ENCODE measurements at regions not wholly inside any gene's neighbourhood (a gene's known extent, or its start where the extent isn't known, plus 50 kb on each side); places are given as distances from the start of the nearest gene placed in this dataset.

DNA sequence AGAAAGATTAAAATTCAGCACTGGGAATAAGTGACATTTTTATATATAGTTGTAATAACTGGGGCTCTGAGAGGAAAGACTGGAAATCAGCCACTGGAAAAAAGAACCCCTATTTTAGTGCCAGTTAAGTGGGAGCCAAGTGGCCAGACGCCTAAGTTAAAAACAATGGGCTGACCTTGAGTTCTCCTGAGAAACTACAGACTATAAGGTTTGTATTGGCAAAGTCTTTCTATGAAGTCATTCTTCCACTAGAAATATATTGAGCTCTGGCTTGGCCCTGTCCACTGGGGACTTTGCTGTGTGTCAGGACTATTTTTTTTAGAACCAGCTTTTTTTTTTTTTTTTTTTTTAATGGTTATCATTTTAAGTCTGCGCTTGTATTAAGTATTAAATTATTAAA, 210.6 kb upstream of the FZD8 start:
- Mint-ChIP-seq H3K4me1 (ENCODE audit: low read depth, unreplicated experiment) (no peaks in the 10 kb centered on the region), H3K27ac (ENCODE audit: unreplicated experiment) (no peak overlapping the region), H3K4me3 (ENCODE audit: unreplicated experiment) (no peak overlapping the region), H3K9me3 (ENCODE audit: unreplicated experiment) (no peaks in the 10 kb centered on the region), H3K27me3 (ENCODE audit: low read depth, unreplicated experiment) (no peaks in the 10 kb centered on the region), H3K36me3 (ENCODE audit: low read depth, unreplicated experiment) (no peaks in the 10 kb centered on the region)
- Histone ChIP-seq H3K27ac (ENCODE audit: low read depth, low read length) (no peak overlapping the region), H3K9ac (ENCODE audit: low read length) (no peak overlapping the region), H2AFZ (ENCODE audit: low read depth, low read length) (no peak overlapping the region), H3K9me3 (ENCODE audit: insufficient read depth, low read depth, low read length) (no peaks in the 10 kb centered on the region), H3K79me2 (ENCODE audit: insufficient read depth, low read length) (no peaks in the 10 kb centered on the region), H3K4me3 (ENCODE audit: insufficient read depth, low read depth, low read length) (no peak overlapping the region), H3K36me3 (ENCODE audit: insufficient read depth, low read length) (no peaks in the 10 kb centered on the region), H3K27me3 (ENCODE audit: insufficient read depth, low read length) (no peaks in the 10 kb centered on the region), H3K4me1 (ENCODE audit: insufficient read depth, low read length) (no peaks in the 10 kb centered on the region), H4K20me1 (ENCODE audit: insufficient read depth, low read length) (no peaks in the 10 kb centered on the region), H3K4me2 (ENCODE audit: low read length) (no peak overlapping the region)
- FAIRE-seq (no peak), DNase-seq (ENCODE audit: low read depth) (no peak)
- TF ChIP-seq EZH2 (IDR thresholded peaks at IDR 0.05; ENCODE audit: insufficient read depth, low read length) = no peak
- TF ChIP-seq, protein P1, sequence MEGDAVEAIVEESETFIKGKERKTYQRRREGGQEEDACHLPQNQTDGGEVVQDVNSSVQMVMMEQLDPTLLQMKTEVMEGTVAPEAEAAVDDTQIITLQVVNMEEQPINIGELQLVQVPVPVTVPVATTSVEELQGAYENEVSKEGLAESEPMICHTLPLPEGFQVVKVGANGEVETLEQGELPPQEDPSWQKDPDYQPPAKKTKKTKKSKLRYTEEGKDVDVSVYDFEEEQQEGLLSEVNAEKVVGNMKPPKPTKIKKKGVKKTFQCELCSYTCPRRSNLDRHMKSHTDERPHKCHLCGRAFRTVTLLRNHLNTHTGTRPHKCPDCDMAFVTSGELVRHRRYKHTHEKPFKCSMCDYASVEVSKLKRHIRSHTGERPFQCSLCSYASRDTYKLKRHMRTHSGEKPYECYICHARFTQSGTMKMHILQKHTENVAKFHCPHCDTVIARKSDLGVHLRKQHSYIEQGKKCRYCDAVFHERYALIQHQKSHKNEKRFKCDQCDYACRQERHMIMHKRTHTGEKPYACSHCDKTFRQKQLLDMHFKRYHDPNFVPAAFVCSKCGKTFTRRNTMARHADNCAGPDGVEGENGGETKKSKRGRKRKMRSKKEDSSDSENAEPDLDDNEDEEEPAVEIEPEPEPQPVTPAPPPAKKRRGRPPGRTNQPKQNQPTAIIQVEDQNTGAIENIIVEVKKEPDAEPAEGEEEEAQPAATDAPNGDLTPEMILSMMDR (IDR thresholded peaks at IDR 0.05; ENCODE audit: insufficient read depth, low read depth, low read length) = no peak

DNA sequence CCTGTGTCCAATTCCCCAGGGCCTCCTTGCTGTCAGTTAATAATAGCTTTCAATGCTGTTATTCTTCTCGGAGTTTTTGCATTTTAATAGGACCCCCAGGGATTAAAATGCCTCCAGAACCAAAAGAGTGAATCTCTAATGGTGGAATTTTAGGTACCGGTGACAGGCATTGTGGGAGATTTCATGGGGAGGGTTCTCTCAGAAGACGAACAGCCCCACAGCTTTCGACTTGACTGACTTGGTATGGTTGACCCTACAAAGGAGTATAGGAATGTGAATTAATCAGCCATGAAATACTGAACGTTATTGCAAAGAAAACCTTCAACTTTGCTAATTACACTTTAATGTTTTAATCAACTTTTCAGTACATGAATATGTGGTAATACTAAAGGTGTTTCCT, 206.3 kb upstream of the FZD8 start:
- H4K20me1 ChIP-seq (ENCODE audit: insufficient read depth, low read length) = no peaks in the 10 kb centered on the region
- Mint-ChIP-seq H3K27ac (ENCODE audit: unreplicated experiment) (no peak overlapping the region), H3K36me3 (ENCODE audit: low read depth, unreplicated experiment) (no peaks in the 10 kb centered on the region), H3K4me1 (ENCODE audit: low read depth, unreplicated experiment) (no peaks in the 10 kb centered on the region), H3K9me3 (ENCODE audit: unreplicated experiment) (no peaks in the 10 kb centered on the region), H3K27me3 (ENCODE audit: low read depth, unreplicated experiment) (no peaks in the 10 kb centered on the region), H3K4me3 (ENCODE audit: unreplicated experiment) (no peak overlapping the region)
- H3K9me3 ChIP-seq (ENCODE audit: insufficient read depth, low read depth, low read length) = no peaks in the 10 kb centered on the region
- DNase-seq (ENCODE audit: low read depth) (no peak), FAIRE-seq (no peak)
- no peaks in the 10 kb centered on the region for H3K27me3 ChIP-seq (ENCODE audit: insufficient read depth, low read length)
- no peak overlapping the region for H3K4me2 ChIP-seq (ENCODE audit: low read length)
- no peak overlapping the region for H3K4me3 ChIP-seq (ENCODE audit: insufficient read depth, low read depth, low read length)
- peak overlapping the region; percentile 25 for H2AFZ ChIP-seq (ENCODE audit: low read depth, low read length)
- no peaks in the 10 kb centered on the region for H3K79me2 ChIP-seq (ENCODE audit: insufficient read depth, low read length)
- no peaks in the 10 kb centered on the region for H3K36me3 ChIP-seq (ENCODE audit: insufficient read depth, low read length)
- H3K9ac ChIP-seq (ENCODE audit: low read length) = no peak overlapping the region
- H3K27ac ChIP-seq (ENCODE audit: low read depth, low read length) = no peak overlapping the region
- TF ChIP-seq, protein P1 (IDR thresholded peaks at IDR 0.05; ENCODE audit: insufficient read depth, low read depth, low read length) = no peak
- TF ChIP-seq EZH2 (IDR thresholded peaks at IDR 0.05; ENCODE audit: insufficient read depth, low read length) = no peak
- no peaks in the 10 kb centered on the region for H3K4me1 ChIP-seq (ENCODE audit: insufficient read depth, low read length)

DNA sequence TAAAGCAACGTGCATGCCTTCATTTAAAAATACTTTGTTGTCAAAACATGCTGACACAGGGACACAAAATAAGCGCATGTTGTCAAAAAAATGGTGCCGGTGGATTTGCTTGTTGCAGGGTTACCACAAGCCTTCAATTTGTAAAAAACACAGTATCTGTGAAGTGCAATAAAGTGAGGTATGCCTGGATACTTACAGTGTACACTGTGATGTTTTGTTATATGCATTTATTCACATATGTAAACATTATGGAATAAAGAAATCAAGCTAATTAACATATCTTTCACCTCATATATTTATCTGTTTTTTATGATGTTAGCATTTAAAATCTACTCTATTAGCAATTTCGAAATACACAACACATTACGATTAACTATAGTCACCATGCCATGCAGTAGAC, 202.6 kb upstream of the FZD8 start:
- Histone ChIP-seq H3K27me3 (ENCODE audit: insufficient read depth, low read length) (no peaks in the 10 kb centered on the region), H2AFZ (ENCODE audit: low read depth, low read length) (no peak overlapping the region), H3K9ac (ENCODE audit: low read length) (no peak overlapping the region), H3K4me3 (ENCODE audit: insufficient read depth, low read depth, low read length) (no peak overlapping the region), H4K20me1 (ENCODE audit: insufficient read depth, low read length) (no peaks in the 10 kb centered on the region), H3K4me2 (ENCODE audit: low read length) (no peak overlapping the region), H3K27ac (ENCODE audit: low read depth, low read length) (no peak overlapping the region), H3K79me2 (ENCODE audit: insufficient read depth, low read length) (no peaks in the 10 kb centered on the region), H3K9me3 (ENCODE audit: insufficient read depth, low read depth, low read length) (no peaks in the 10 kb centered on the region), H3K4me1 (ENCODE audit: insufficient read depth, low read length) (no peaks in the 10 kb centered on the region), H3K36me3 (ENCODE audit: insufficient read depth, low read length) (no peaks in the 10 kb centered on the region)
- FAIRE-seq (peak; percentile 39), DNase-seq (ENCODE audit: low read depth) (no peak)
- Mint-ChIP-seq H3K9me3 (ENCODE audit: unreplicated experiment) (no peaks in the 10 kb centered on the region), H3K36me3 (ENCODE audit: low read depth, unreplicated experiment) (no peaks in the 10 kb centered on the region), H3K4me1 (ENCODE audit: low read depth, unreplicated experiment) (no peaks in the 10 kb centered on the region), H3K27me3 (ENCODE audit: low read depth, unreplicated experiment) (no peaks in the 10 kb centered on the region), H3K27ac (ENCODE audit: unreplicated experiment) (no peak overlapping the region), H3K4me3 (ENCODE audit: unreplicated experiment) (no peak overlapping the region)
- TF ChIP-seq, protein P1 (IDR thresholded peaks at IDR 0.05; ENCODE audit: insufficient read depth, low read depth, low read length) = no peak

All from astrocyte (in vitro differentiated cells and primary cell).